VCaP (cell line): ENCODE measurements at regions not wholly inside any gene's neighbourhood (a gene's known extent, or its start where the extent isn't known, plus 50 kb on each side); places are given as distances from the start of the nearest gene placed in this dataset.
"Not testable (repeated sequence)": the region's sequence is repeated elsewhere in the genome, so short reads cannot be mapped to it uniquely, and the experiment has no call there.

ENCODE experiments used
- H3K27ac ChIP-seq: fragments of 450-650 bp; 2 replicates; pipeline ENCODE4 v1.5.1; 2017
- TF ChIP-seq, protein P1 (sequence below): fragments of 450-650 bp; conservative IDR thresholded peaks from 2 replicates; pipeline ENCODE4 v1.5.1; 2017; ENCODE audit warnings: mild to moderate bottlenecking, moderate library complexity

- TF ChIP-seq, protein P1, sequence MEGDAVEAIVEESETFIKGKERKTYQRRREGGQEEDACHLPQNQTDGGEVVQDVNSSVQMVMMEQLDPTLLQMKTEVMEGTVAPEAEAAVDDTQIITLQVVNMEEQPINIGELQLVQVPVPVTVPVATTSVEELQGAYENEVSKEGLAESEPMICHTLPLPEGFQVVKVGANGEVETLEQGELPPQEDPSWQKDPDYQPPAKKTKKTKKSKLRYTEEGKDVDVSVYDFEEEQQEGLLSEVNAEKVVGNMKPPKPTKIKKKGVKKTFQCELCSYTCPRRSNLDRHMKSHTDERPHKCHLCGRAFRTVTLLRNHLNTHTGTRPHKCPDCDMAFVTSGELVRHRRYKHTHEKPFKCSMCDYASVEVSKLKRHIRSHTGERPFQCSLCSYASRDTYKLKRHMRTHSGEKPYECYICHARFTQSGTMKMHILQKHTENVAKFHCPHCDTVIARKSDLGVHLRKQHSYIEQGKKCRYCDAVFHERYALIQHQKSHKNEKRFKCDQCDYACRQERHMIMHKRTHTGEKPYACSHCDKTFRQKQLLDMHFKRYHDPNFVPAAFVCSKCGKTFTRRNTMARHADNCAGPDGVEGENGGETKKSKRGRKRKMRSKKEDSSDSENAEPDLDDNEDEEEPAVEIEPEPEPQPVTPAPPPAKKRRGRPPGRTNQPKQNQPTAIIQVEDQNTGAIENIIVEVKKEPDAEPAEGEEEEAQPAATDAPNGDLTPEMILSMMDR: no peak
Observed at GRCh38 chr4:116197317-116197809, 888.0 kb downstream of the TRAM1L1 start.

DNA sequence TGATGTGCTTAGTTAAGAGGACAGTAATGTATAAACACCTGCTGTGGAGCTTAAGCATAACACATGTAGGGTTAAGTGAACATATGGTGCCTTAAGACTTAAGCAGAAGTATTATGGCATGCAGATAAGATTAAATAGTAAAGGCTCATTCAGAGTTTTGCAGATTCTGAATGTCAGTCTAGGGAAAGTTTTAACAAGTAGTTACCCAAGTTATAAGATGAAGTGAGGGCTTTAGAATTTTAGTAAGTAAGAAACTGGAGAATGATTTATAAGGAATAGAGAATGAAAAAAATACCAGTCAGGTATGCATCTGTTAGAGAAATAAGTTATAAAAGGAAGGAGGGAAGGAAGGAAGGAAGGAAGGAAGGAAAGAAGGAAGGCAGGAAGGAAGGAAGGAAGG is 902.1 kb downstream of the TRAM1L1 start:
- TF ChIP-seq, protein P1: no peak
- no peak overlapping the region for H3K27ac ChIP-seq

More at GRCh38 chr4:116197317-116197809, 888.0 kb downstream of the TRAM1L1 start:
- H3K27ac ChIP-seq: no peak overlapping the region

- H3K27ac ChIP-seq: no peak overlapping the region
- TF ChIP-seq, protein P1: peak; percentile 74
Observed at GRCh38 chr4:116180157-116180601, 905.2 kb downstream of the TRAM1L1 start.

DNA sequence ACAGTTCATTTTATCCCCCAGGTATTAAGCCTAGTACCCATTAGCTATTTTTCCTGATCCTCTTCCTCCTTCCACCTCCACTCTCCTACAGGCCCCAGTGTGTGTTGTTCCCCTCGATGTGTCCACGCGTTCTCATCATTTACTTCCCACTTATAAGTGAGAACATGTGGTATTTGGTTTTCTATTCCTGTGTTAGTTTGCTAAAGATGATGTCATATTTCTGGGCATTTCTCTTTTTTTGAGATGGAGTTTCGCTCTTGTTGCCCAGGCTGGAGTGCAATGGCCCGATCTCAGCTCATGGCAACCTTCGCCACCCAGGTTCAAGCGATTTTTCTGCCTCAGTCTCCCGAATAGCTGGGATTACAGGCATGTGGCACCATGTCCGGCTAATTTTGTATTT is 934.0 kb downstream of the TRAM1L1 start:
- not testable (repeated sequence) for H3K27ac ChIP-seq

DNA sequence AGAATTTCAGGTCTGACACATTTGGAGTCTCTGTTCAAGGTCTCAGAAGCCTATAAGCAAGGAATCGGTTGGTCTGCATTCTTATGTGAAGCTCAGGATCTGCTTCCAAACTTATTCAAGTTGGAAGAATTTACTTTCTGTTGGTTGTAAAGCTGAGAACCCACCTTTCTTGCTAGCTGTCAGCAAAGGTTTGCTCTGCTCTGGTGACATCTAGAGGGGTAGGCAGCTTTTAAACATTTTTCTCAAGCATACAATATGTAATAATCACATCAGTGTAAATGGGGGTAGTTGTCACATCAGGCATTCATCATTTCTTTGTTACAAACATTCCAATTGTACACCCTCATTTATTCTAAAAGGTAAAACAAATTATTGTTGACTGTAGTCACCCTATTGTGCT is 935.2 kb downstream of the TRAM1L1 start:
- no peak overlapping the region for H3K27ac ChIP-seq
- TF ChIP-seq, protein P1: no peak; the same call in 1 of the 2 replicates

- H3K27ac ChIP-seq: no peak overlapping the region
- TF ChIP-seq, protein P1: no peak
Observed at GRCh38 chr4:116143198-116143597, 942.2 kb downstream of the TRAM1L1 start.

DNA sequence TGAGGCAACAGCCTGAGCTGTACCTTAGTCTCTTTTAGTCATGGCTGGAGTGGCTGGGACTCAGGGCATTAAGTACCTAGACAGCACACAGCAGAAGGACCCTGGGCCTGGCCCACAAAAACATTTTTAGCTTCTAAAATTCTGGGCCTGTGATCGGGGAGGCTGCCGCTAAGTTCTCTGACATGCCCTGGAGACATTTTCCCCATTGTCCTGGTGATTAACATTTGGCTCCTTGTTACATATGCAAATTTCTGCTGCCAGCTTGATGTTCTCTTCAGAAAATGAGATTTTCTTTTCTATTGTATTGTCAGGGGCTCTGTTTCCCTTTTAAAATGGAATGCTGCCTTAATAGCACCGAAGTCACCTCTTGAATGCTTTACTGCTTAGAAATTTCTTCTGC is 952.4 kb downstream of the TRAM1L1 start:
- TF ChIP-seq, protein P1: no peak
- H3K27ac ChIP-seq: no peak overlapping the region

GRCh38 chr4:116126794-116127193 is 958.6 kb downstream of the TRAM1L1 start:
- H3K27ac ChIP-seq: no peak overlapping the region
- TF ChIP-seq, protein P1: no peak
